HG03571 (cell line): ENCODE measurements at regions not wholly inside any gene's neighbourhood (a gene's known extent, or its start where the extent isn't known, plus 50 kb on each side); places are given as distances from the start of the nearest gene placed in this dataset.

Experiments used
- ATAC-seq: cut with Tn5 transposase; IDR thresholded peaks from one replicate; pipeline ENCODE4 v1.9.1; 2021; ENCODE audit not compliant: unreplicated experiment

DNA sequence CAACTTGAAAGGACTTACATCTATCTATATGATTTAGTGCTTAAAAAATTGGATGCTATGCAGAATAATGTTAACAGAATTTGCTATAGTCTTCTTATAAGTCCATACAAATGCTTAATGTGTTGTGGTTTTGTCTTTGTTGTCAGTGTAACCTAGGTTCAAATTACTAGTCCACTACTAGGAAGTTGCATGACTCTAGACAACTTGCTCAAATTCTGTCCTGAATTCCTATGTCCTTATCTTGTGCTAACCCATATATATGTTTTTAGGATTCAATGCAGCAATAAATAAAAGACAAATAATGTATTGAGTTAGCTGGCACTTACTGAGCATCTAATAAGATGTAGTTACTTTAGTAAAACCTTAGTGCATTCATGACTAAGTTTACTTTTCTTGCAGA is 276.5 kb upstream of the KCNMB2 start:
- no peak for ATAC-seq

DNA sequence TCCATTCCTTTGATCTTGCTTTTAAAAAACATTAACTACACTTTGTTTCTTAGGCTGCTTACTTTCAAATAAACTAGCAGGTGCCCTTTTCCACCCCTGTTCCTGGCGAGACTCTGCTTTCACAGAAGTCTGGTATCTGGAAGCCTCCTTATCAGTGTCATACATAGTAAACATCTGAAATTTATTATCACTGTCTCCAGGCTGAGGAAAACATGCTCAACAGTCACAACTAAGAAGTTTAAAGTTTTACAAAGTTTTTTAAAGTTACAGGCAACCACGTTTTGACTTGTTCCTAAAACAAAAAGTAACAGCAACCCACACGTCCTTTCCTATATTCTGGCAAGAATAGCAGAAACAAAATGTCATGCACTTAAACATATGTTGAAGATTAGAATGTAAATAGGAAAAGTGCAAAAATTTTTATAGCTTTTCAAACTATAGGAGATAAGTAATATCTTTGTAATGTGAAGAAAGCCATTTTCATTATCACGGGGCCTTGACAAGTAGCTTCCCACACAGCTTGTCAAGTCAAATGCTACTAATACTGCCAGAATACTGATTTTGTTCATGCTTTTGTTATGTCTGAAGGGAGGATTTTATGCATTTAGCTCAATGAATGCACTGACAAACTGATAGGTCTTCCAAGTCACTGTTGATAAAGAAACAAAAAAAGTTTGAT is 275.2 kb upstream of the KCNMB2 start:
- ATAC-seq, result no peak

DNA sequence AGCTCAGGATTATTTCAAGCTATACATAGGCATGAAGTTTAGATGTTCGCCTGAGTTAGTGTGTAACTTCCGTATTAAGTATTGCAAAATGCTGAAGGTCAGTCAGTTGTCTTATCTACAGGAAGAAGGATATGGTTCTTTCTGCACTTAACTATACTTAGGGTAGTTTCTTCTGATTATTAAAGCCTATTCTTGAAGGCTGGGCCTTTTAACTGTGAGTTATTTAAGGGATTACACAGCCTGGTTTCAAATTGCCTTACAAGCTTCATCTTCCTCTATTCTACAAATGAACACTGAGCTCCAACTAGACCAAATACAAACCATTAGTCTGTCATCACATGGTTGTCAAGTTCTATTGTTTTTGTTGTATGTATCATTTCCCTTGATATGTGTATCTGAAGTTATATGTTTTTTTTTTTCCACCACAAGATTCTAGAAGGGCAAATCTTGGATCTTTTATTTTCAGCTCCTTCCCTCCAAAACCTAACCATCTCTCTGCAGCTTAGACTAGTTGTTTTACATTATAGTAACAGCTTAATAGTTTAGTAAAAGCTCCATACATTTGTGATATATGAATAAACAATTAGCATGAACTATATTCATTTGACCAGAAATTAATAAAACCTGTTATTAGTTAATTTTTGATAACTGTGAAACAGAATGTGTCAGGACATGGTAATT is 272.9 kb upstream of the KCNMB2 start:
- no peak for ATAC-seq

DNA sequence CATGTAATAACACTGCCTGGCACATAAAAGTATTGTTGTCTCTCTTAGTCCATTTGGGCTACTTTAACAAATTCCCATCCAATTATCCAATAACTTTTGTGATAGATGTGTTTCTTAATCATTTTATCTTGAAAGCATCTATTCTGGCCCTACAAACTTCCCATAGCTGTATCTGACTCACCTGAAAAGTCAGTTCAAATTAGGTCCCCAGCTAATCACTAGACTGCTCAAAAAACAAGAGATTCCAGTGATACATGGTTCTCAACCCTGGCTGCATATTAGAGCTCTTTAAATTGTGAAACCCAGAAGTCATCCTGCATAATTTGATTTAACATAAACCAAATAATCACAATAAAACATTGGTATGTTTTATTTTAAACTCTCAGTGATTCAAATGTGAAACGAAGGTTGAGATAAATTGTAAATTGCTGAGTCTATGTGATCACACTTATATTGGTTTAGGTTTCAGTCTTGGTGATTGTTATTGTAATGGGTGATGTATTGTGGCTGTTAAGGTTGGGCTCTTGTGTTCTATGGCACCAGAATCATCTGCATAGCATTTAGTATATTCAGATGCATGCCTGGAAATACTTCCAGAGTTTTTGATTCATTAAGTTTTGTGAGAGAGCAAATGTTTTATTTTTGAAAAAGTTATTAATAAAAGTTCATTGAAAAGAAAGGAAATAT is 268.9 kb upstream of the KCNMB2 start:
- no peak for ATAC-seq

DNA sequence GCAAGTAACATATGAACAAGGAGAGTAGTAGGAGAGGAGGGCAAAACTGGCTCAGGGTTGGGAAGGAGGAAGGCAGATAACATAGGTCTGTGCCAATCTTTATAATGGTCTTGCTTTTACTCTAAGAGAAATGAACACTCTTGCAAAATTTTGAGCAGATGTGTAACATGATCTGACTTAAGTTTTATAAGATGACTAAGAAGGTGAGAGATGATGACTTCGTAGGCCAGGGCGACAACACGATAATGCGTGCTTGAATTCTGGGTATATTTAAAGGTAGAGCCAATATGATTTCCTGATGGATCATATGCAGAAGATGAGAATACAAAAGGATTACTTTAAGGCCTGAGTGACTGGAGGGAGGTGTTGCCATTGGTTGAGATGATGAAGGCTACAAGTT is 265.4 kb upstream of the KCNMB2 start:
- no peak for ATAC-seq

DNA sequence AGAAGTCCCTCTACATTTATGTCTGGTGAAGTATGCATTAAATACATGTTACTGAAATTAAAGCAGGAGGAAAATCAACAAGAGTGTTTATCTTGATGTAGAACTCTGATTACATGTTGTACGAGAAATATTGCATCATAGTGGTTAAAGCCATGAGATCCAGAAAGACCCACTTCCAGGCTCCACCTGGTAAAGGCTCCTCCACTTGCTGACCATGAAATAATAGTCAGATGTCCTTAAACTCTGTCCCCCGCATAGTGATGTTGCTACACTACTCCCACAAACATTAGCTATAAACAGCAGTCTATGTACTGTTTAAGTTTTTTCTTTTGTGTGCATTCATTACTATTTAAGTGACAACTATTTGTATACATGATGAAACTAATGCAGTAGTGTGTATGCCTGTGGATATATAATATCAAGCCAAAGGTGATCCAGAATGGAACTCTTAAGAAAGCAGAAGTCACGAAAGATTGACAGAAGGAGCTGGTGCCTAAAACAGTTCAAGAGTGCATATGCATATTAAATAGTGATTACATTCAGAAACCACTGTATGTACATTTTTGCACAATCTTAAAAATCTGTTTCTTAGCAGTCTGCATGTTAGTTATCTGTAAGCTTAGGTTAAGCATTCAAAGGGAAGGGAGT is 264.4 kb upstream of the KCNMB2 start:
- no peak for ATAC-seq

DNA sequence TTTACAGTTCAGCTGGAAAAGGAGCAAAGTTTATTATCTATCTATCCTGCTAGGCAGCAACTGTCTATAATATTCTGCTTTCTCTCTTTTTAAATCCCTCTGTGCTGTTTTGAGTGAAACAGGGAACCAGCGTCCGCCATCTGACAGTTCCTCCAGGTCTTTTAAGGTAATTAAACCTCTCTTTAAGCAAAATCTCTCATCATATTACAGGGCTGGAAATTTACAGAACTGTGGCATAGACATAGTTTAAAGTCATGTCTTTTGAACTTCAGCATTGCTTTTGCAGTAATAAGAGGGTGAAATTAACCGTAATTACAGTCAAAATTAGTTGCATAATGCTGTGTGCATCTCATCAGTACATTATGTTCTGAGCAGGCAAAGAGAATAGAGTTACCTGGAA is 263.4 kb upstream of the KCNMB2 start:
- ATAC-seq, result no peak

DNA sequence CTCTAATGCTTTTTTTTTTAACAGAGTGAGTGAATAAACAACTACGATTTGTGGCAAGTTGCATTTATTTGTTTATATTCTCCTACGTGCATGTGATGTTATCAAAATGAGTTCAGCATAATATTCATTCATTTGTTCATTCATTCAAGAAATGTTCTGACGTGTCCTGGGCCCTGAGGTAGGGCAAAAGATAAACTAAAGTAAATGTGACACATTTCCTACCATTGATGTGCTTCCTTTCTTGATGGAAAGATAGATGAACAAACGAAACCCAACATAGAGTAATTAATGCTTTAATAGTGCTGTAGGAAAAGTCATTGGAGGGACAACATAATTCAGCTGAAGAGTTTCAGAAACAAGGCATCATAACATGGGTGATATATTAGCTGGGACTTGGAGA is 261.5 kb upstream of the KCNMB2 start:
- ATAC-seq, result no peak

DNA sequence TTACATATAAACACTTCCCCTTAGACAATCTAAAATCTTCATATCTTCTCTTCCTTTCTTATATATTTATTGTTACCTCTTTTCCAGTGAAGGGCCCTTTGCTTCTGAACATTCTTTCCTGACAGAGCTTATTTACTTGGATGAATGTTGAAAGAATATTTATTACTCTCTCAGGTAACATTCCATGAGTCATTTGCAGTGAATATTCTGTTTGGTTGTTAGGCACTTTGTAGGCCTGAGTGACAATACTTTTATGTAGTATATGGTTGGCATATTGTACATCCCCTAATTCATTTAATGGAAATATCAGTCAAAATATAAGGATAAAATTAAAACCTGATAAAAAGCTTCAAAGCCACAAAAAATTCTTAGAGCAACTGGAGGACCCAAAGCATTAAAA is 260.9 kb upstream of the KCNMB2 start:
- no peak for ATAC-seq

DNA sequence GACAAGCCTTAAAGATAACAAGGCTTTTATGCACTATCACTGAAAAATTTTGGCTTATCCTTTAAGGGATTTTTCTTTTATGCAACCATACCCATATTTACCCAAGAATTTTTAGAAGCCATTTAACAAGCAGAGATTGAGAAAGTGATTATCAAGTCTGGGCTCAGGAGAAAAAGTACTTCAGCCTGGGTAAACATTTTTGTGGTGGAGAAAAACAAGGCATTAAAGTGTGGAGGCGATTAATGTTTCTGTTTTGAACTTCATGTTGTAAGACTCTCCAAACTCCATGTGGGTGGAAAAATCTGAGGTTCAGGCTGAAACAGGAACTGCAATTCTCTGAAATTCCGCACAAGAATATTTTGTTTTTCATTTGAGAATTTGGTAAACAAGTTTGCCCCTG is 260.4 kb upstream of the KCNMB2 start:
- no peak for ATAC-seq

DNA sequence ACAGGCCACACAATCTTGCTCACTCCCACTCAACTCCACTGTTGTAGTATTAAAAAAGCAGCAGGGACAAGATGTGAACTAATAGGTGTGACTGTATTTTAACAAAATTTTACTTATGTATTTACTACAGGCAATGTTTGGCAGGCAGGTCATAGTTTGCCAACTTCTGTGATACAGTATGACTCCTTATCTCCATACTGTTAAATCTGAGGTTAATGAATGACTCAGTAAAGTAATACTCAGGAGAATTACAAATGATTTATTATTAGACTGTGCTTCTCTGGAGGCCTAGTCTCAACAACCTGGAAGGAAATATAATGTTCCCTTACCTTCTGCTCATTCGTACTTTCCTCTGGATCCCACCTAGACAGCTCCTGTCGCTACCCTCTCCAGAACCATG is 258.6 kb upstream of the KCNMB2 start:
- ATAC-seq, result no peak

DNA sequence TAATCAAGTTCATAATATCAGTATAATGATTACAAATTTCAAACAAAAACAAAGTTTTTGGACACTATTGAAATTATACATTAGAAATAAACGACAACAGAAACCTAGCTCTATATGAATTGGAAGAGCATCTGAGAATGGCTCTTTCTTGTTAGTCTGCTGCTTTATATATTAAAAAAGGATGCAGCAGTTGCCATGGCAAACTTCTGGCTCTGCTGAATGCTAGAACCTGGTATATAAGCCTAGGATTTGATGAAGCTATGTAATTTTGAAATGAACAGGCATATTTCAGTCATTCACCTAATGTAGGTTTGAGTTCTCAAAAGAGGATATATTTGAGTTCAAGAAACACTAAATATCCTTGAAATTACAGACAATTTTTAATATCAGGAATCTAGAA is 252.7 kb upstream of the KCNMB2 start:
- no peak for ATAC-seq

DNA sequence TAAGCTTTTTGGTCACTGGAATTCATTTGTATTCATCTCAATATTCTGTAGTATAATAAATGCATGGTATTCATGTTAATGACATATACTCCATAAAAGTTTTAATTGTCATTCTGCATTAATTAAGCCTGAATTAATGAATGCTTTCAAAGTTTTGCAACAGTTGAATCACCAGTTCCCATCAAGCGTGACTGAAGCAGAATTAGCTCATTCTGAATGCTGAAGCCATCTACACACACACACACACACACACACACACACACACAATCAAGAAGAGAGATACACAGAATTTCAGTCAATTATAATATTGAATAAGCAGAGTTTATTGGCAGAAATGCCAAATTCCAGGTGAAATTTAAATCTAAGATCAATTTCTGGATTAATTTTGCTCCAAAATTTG is 252.1 kb upstream of the KCNMB2 start:
- no peak for ATAC-seq

DNA sequence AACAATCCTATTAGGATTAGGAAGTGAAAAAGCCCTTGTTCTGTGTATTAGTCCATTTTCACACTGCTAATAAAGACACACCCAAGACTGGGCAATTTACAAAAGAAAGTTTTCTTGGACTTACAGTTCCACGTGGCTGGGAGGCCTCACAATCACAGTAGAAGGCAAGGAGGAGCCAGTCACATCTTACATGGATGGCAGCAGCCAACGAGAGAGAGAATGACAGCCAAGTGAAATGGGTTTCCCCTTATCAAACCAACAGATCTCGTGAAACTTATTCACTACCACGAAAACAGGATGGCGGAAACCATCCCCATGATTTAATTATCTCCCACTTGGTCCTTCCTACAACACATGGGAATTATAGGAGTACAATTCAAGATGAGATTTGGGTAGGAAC is 248.2 kb upstream of the KCNMB2 start:
- ATAC-seq, result no peak

DNA sequence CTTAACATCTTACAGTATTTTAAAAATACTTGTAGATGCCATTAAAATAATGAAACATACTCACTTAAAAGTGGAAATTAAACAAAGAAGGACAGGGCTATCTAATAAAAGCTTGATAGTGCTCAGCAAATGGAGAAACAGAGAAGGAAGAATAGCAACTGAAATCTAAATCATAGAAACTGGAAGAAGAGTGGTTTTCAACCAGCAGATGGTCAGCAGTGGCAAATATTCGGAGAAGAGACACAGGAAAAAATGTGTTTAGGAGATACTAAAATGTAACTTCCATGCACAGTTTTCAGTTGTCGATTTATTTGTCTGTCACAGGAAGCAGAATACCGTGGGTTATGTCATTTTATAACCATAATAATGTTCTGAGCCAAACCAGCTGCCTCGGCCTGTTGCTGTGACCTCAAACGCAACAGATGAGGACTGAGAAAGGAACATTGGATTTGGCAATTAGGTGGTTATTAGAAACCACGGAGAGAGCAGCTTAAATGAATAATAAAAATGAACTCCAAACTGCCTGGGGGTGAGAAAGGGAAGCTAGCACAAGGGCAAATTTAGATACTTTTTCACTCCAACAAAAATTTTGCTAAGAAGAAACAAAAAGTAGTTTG is 246.6 kb upstream of the KCNMB2 start:
- no peak for ATAC-seq

DNA sequence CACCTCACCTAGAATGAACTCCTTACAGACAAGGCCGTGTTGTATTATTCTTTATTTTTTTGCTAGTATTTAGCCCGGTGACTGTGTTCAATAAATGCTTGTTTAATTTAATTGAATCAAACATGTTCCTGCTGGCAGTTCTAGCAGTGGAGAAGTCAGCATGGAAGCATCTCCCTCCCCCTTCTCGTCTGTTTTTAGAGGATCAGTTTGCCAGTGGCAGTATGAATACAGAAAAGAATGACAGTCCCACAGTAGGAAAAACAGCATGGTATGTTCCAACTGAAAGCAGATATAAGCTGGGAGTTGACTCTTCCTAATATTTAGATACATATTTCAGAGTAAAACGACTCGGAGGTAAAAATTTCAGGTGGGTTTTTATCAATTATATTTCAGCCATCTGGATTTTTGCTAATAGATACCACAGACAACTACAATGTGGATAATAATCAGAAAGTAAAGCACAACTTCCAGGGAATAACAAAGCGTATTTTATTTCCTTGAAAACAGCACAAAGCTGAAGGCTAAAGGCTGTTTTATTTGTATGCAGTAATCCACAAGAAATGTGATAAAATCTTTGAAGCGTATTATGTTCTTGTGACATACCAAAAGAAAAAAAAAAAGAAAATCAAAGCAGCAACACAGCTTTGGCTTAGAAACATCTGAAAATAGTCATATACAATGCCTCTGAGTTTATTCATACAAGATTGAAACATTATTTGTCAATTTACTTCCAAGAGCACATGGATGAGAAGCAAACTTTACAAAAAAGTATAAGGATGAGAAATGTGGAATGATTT is 244.5 kb upstream of the KCNMB2 start:
- no peak for ATAC-seq

DNA sequence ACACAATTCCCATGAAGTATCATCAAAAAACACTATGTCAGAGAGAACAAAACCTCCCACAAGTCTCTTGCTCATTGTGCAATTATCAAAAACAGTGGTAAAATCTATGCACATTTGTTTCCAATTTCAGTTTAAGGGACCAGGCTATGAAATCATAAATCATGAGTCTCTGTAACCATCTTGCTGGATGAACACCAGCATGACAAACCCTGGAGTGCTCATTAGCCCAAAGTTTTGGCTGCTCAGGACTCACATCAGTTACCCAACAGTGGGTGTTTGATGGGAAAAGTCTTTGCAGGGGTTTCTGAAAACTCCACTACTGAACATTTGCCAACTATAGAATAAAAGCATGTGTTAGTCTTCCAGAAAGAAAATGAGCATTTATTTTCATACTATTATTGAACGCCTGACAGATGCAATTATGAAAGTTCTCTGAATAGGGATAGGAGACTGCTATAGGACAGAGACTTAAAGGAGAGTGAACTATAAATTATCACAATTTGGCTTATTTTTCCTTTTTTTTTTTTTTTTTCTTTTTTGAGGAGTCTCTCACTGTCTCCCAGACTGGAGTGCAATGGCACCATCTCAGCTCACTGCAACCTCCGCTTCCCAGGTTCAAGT is 240.8 kb upstream of the KCNMB2 start:
- ATAC-seq, result no peak

DNA sequence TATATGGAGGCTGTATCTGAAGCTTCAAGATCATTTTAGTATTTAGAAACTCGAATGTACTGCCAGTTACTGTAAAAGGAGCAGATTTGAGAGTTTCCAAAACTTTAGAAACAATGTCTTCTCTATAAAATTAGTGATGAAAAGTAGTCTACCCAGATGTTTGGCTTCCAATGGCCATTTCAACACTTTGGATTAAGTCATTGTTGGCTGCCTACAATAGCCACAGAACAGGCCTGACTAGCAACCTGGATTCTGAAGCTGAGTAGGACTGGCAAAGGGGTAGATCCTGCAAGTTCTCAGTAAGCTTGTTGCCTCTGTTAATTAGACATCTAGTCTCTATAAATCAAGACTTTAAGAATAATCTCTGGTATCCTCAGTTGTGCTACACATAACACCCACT is 239.0 kb upstream of the KCNMB2 start:
- ATAC-seq, result no peak

DNA sequence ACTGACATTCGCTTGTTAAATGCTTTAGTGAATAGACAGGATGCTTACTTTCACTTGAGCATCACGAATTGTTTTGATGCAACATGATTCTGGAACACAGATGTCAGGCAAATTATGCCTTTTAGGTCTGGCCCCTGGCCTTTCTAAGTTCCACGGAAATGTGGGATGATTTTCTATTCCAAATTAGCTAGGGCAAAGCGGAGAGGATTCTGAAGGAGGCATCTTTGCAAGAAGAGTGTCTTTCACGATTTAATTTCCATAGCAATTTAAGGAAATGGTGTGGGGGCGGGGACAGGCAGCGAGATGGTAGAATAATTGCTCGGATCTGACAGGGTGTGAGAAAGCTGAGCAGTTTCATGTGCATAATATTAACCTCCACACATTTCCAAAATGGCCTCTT is 238.5 kb upstream of the KCNMB2 start:
- no peak for ATAC-seq

DNA sequence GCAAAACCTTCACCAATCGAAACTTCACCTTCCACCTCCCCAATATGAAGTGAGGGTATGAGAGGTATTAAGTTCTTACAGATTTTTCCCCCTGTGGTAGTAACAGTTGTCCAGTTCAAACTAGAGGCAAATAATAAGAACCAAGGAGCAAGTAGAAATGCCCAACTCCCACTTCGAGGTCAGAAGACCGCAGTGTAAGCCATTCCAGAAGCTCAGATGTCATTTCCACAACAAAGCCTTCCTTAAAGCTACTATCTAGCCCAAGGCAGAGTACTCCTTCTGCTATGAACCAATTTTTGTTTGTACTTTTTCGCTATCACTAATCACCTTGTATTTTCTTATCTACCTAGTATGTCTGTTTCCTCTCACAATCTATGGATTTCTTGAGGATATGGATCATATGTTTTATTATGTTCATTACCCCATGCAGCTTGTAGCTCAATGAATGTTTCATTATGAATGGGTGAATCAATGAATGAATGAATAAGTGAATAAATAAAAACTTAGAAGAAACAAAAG is 235.7 kb upstream of the KCNMB2 start:
- ATAC-seq, result no peak
